ENCODE measurements at regions not wholly inside any gene's neighbourhood (a gene's known extent, or its start where the extent isn't known, plus 50 kb on each side); places are given as distances from the start of the nearest gene placed in this dataset.

DNA sequence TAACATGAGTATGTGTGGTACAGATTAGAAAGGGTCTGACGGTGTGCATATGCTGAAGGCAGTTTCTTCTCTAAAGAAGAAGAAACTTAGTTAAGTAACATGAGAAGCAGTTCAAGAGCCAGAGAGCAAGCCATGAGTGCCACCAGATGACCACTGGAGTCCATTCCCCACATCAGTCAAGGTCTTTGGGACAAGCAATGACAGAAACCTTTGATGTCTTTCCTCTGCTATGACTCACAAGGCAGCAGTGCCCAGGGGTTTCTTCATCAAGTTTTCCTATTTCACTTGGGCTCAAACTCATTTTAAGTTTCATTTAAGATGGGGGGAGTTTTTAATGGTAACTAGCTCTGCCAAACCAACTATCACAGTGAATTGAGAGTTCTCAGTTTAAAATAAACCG lies 303.8 kb upstream of the TBX18 start:
- TF ChIP-seq, protein P1, sequence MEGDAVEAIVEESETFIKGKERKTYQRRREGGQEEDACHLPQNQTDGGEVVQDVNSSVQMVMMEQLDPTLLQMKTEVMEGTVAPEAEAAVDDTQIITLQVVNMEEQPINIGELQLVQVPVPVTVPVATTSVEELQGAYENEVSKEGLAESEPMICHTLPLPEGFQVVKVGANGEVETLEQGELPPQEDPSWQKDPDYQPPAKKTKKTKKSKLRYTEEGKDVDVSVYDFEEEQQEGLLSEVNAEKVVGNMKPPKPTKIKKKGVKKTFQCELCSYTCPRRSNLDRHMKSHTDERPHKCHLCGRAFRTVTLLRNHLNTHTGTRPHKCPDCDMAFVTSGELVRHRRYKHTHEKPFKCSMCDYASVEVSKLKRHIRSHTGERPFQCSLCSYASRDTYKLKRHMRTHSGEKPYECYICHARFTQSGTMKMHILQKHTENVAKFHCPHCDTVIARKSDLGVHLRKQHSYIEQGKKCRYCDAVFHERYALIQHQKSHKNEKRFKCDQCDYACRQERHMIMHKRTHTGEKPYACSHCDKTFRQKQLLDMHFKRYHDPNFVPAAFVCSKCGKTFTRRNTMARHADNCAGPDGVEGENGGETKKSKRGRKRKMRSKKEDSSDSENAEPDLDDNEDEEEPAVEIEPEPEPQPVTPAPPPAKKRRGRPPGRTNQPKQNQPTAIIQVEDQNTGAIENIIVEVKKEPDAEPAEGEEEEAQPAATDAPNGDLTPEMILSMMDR (conservative IDR thresholded peaks at IDR 0.05), result no peak
- TF ChIP-seq ZFX (IDR thresholded peaks at IDR 0.05), result no peak

Measured in C4-2B (cell line).